ENCODE measurements at regions not wholly inside any gene's neighbourhood (a gene's known extent, or its start where the extent isn't known, plus 50 kb on each side); places are given as distances from the start of the nearest gene placed in this dataset.
"Not testable (repeated sequence)": the region's sequence is repeated elsewhere in the genome, so short reads cannot be mapped to it uniquely, and the experiment has no call there.

- Histone ChIP-seq H3K27ac (replicated peaks) (no peak overlapping the region), H3K4me3 (replicated peaks; ENCODE audit: insufficient read depth, low read length) (no peak overlapping the region), H3K27me3 (ENCODE audit: insufficient read depth, poor library complexity, severe bottlenecking) (no peaks in the 10 kb centered on the region)
- DNase-seq (ENCODE audit: low read depth in 1 of 2, low spot score in 1 of 2) = no peak
- TF ChIP-seq CTCF (IDR thresholded peaks at IDR 0.05; ENCODE audit: insufficient read depth, low read length) (no peak), SPI1 (IDR thresholded peaks at IDR 0.05; ENCODE audit: borderline replicate concordance, low read depth) (no peak), REST (IDR thresholded peaks at IDR 0.05; ENCODE audit: insufficient replicate concordance, low read depth) (no peak), GABPA (IDR thresholded peaks at IDR 0.05; ENCODE audit: low read depth) (no peak), POLR2AphosphoS5 (IDR thresholded peaks at IDR 0.05; ENCODE audit: low read depth) (no peak)
These were observed 128.7 kb downstream of the TUBA3C start for GRCh38 chr13:19052931-19053330.

GRCh38 chr13:19052180-19052579 lies 129.4 kb downstream of the TUBA3C start:
- TF ChIP-seq SPI1 (IDR thresholded peaks at IDR 0.05; ENCODE audit: borderline replicate concordance, low read depth) (no peak), REST (IDR thresholded peaks at IDR 0.05; ENCODE audit: insufficient replicate concordance, low read depth) (no peak), CTCF (IDR thresholded peaks at IDR 0.05; ENCODE audit: insufficient read depth, low read length) (no peak), GABPA (IDR thresholded peaks at IDR 0.05; ENCODE audit: low read depth) (no peak), POLR2AphosphoS5 (IDR thresholded peaks at IDR 0.05; ENCODE audit: low read depth) (no peak)
- no peaks in the 10 kb centered on the region for H3K27me3 ChIP-seq (ENCODE audit: insufficient read depth, poor library complexity, severe bottlenecking)
- H3K27ac ChIP-seq (replicated peaks) = no peak overlapping the region
- no peak overlapping the region for H3K4me3 ChIP-seq (replicated peaks; ENCODE audit: insufficient read depth, low read length)
- no peak for DNase-seq (ENCODE audit: low read depth in 1 of 2, low spot score in 1 of 2)

- DNase-seq (ENCODE audit: low read depth in 1 of 2, low spot score in 1 of 2) = no peak
- TF ChIP-seq GABPA (IDR thresholded peaks at IDR 0.05; ENCODE audit: low read depth) (no peak), POLR2AphosphoS5 (IDR thresholded peaks at IDR 0.05; ENCODE audit: low read depth) (no peak), CTCF (IDR thresholded peaks at IDR 0.05; ENCODE audit: insufficient read depth, low read length) (no peak), SPI1 (IDR thresholded peaks at IDR 0.05; ENCODE audit: borderline replicate concordance, low read depth) (no peak), REST (IDR thresholded peaks at IDR 0.05; ENCODE audit: insufficient replicate concordance, low read depth) (no peak)
- Histone ChIP-seq H3K27me3 (ENCODE audit: insufficient read depth, poor library complexity, severe bottlenecking) (no peaks in the 10 kb centered on the region), H3K27ac (replicated peaks) (no peak overlapping the region), H3K4me3 (replicated peaks; ENCODE audit: insufficient read depth, low read length) (no peak overlapping the region)
These were observed 130.7 kb downstream of the TUBA3C start for GRCh38 chr13:19050901-19051300.

GRCh38 chr13:19049624-19050023 lies 132.0 kb downstream of the TUBA3C start:
- H3K27me3 ChIP-seq (ENCODE audit: insufficient read depth, poor library complexity, severe bottlenecking); H3K4me3 ChIP-seq (replicated peaks; ENCODE audit: insufficient read depth, low read length): not testable (repeated sequence)

More at GRCh38 chr13:19049624-19050023, 132.0 kb downstream of the TUBA3C start:
- not testable (repeated sequence) for DNase-seq (ENCODE audit: low read depth in 1 of 2, low spot score in 1 of 2); H3K27ac ChIP-seq (replicated peaks)
